ENCODE measurements at regions not wholly inside any gene's neighbourhood (a gene's known extent, or its start where the extent isn't known, plus 50 kb on each side); places are given as distances from the start of the nearest gene placed in this dataset.

DNA sequence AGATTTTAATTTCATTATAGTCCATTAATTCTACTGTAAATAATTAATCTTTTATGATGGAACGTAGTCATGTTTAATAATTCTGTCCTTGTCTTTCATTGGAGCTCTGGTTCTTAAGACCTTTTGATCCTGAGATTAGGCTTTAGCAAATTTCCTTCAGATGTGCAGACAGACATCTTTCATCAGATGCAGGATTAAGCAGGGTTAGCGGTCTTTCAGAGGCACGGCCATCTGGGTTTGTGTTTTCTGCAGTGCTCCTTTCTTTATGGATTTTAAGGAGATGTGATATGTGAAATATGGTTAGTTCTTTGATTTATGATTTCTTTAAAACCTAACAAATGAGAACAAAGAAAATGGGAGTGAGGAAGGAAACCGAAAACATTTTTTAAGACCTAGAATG, 643.9 kb upstream of the SGCG start:
- intact Hi-C loops (cut with DNase I; ENCODE audit: low total_unique reads) = no loop called here
- Histone ChIP-seq H3K36me3 (no peaks in the 10 kb centered on the region), H3K4me1 (no peaks in the 10 kb centered on the region), H3K27ac (no peak overlapping the region), H3K4me3 (no peak overlapping the region), H3K27me3 (no peaks in the 10 kb centered on the region), H3K9me3 (no peaks in the 10 kb centered on the region)
- WGBS, 5 donors = 71 to 82% (median 74%) methylated on average over 4 of the region's 4 CpGs
- TF ChIP-seq POLR2A (IDR thresholded peaks at IDR 0.05) = no peak
- no peak for TF ChIP-seq POLR2AphosphoS5 (IDR thresholded peaks at IDR 0.05)
- no peak for TF ChIP-seq EP300 (IDR thresholded peaks at IDR 0.05)
- TF ChIP-seq, protein P1, sequence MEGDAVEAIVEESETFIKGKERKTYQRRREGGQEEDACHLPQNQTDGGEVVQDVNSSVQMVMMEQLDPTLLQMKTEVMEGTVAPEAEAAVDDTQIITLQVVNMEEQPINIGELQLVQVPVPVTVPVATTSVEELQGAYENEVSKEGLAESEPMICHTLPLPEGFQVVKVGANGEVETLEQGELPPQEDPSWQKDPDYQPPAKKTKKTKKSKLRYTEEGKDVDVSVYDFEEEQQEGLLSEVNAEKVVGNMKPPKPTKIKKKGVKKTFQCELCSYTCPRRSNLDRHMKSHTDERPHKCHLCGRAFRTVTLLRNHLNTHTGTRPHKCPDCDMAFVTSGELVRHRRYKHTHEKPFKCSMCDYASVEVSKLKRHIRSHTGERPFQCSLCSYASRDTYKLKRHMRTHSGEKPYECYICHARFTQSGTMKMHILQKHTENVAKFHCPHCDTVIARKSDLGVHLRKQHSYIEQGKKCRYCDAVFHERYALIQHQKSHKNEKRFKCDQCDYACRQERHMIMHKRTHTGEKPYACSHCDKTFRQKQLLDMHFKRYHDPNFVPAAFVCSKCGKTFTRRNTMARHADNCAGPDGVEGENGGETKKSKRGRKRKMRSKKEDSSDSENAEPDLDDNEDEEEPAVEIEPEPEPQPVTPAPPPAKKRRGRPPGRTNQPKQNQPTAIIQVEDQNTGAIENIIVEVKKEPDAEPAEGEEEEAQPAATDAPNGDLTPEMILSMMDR (IDR thresholded peaks at IDR 0.05) = no peak
- no peak for DNase-seq

DNA sequence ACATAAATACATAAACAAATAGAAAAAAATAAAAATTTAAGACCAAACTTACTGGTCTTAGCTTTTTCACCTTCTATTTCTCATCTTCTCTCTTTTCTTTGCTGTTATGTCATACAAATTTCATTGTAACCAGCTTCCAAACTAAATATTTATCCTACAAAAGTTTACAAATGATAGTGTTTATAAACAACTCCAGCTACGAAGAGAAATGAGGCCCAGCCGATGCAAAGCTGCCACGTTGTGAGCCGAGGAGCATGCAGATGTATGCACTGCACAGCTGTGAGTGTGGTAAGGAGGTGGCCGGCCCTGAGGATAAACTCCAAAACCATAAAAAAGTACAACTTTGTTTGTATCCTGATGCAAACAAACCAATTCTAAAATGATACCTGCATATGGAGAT, 642.4 kb upstream of the SGCG start:
- intact Hi-C loops (cut with DNase I; ENCODE audit: low total_unique reads) = no loop called here
- DNase-seq = peak in 1 of 2 donors; percentile 10
- H3K27me3 ChIP-seq = no peaks in the 10 kb centered on the region
- no peak overlapping the region for H3K27ac ChIP-seq
- H3K9me3 ChIP-seq = no peaks in the 10 kb centered on the region
- WGBS, 5 donors = 54 to 64% (median 61%) methylated on average over 5 of the region's 5 CpGs
- no peak overlapping the region for H3K4me3 ChIP-seq
- H3K36me3 ChIP-seq = no peaks in the 10 kb centered on the region
- no peak for TF ChIP-seq POLR2A (IDR thresholded peaks at IDR 0.05)
- TF ChIP-seq POLR2AphosphoS5 (IDR thresholded peaks at IDR 0.05) = no peak
- TF ChIP-seq, protein P1 (IDR thresholded peaks at IDR 0.05) = no peak
- no peak for TF ChIP-seq EP300 (IDR thresholded peaks at IDR 0.05)
- no peaks in the 10 kb centered on the region for H3K4me1 ChIP-seq

DNA sequence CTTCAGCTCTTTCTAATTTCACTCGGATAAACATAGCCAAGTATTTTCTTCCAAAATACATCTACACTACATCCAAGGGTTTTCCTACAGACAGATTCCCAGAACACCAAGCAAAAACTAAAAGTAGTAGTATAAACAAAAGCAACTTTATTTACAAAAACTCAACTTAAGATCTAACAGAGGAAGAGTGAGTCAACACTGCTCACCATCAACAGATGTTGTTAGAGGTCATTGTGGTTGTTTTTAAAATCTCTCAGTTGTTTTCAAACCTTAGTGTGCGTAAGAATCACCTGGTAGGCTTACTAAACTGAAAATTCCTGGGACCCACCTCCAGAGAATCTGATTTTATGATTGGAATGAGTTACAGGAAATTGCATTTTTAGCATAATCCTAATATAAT, 631.7 kb upstream of the SGCG start:
- TF ChIP-seq POLR2A (IDR thresholded peaks at IDR 0.05) (no peak), POLR2AphosphoS5 (IDR thresholded peaks at IDR 0.05) (no peak), EP300 (IDR thresholded peaks at IDR 0.05) (no peak)
- TF ChIP-seq, protein P1 (IDR thresholded peaks at IDR 0.05) = no peak
- Histone ChIP-seq H3K36me3 (no peaks in the 10 kb centered on the region), H3K27ac (peak overlapping the region in 1 of 5 donors; percentile 26), H3K4me3 (no peak overlapping the region), H3K4me1 (no peaks in the 10 kb centered on the region), H3K9me3 (peaks cover 0 to 15% (median 3%) of the 10 kb centered on the region in 4 donors), H3K27me3 (no peaks in the 10 kb centered on the region)
- intact Hi-C loops (cut with DNase I; ENCODE audit: low total_unique reads) = no loop called here
- DNase-seq = no peak
- WGBS, 5 donors = 66 to 81% (median 74%) methylated on average over 2 of the region's 2 CpGs

DNA sequence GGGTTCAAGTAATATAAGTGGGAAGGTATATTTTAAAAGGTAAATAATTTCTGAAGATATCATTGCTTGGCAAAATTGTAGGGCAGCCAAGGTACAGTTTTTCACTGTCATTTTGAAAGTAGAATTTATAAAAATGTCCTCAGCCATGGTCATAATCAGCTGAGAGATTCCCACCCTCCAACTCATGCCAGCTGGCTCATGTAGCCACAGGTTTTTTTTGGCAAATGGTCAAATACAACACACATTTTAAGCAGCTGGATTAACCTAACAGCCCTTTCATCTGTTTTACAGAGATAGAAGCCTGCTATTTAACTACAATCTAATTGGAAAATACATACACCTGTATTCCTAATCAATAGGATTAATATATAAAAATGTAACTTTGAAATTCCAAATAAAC, 619.2 kb upstream of the SGCG start:
- no peaks in the 10 kb centered on the region for H3K4me1 ChIP-seq
- H3K9me3 ChIP-seq = peaks cover 0 to 15% (median 7%) of the 10 kb centered on the region in 4 donors
- peak in 1 of 2 donors; percentile 5 for DNase-seq
- no peaks in the 10 kb centered on the region for H3K27me3 ChIP-seq
- intact Hi-C loops (cut with DNase I; ENCODE audit: low total_unique reads) = no loop called here
- no peak overlapping the region for H3K27ac ChIP-seq
- TF ChIP-seq EP300 (IDR thresholded peaks at IDR 0.05) (no peak), POLR2AphosphoS5 (IDR thresholded peaks at IDR 0.05) (no peak)
- H3K36me3 ChIP-seq = no peaks in the 10 kb centered on the region
- H3K4me3 ChIP-seq = no peak overlapping the region

DNA sequence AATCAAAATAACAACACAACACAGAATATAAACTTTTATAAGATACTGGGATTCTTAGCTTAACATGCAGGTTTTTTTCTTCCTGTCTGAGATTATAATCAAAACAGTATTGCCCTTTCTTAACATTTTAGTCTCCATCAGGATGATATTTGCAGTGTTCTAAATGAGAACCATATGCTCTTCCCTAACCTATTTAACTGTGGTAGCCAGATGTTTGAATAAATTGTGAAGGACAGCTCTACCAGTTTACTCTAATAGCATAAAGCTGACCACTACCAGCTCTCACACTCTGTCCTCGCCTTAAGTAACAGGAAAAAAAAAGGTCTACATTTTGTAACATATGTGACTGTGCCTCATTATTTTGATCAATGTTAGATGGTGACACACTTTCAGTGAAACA, 618.7 kb upstream of the SGCG start:
- intact Hi-C loops (cut with DNase I; ENCODE audit: low total_unique reads) = no loop called here
- no peak for TF ChIP-seq EP300 (IDR thresholded peaks at IDR 0.05)
- no peaks in the 10 kb centered on the region for H3K36me3 ChIP-seq
- DNase-seq = no peak
- H3K4me1 ChIP-seq = no peaks in the 10 kb centered on the region
- H3K27ac ChIP-seq = no peak overlapping the region
- H3K4me3 ChIP-seq = no peak overlapping the region
- no peaks in the 10 kb centered on the region for H3K27me3 ChIP-seq
- 66 to 90% (median 80%) methylated on average over 1 of the region's 1 CpG for WGBS, 5 donors
- peaks cover 0 to 15% (median 7%) of the 10 kb centered on the region in 4 donors for H3K9me3 ChIP-seq
